Spleen (tissue), 7 donors: ENCODE measurements at regions not wholly inside any gene's neighbourhood (a gene's known extent, or its start where the extent isn't known, plus 50 kb on each side); places are given as distances from the start of the nearest gene placed in this dataset.

Experiments
- POLR2A ChIP-seq, 3 donors: fragments of 450-650 bp; IDR thresholded peaks; one replicate each; pipeline ENCODE4 v1.5.1; 2017; ENCODE audit warnings: antibody characterized with exemption in 3 of 3, mild to moderate bottlenecking in 1 of 3
- POLR2AphosphoS5 ChIP-seq, 3 donors: sonication (generic); formaldehyde crosslinking; IDR thresholded peaks; one replicate each; pipeline ENCODE4 v1.5.1; 2017; ENCODE audit warnings: antibody characterized with exemption in 3 of 3
- TF ChIP-seq, protein P1 (sequence below), 11 experiments: fragments of 200-600 bp in 7 of 11; fragments of 450-650 bp in 4 of 11; sonication (generic) in 4 of 11; IDR thresholded peaks in 8 of 11; conservative IDR thresholded peaks in 3 of 11; 1 replicate in 7 of 11; 2 replicates in 4 of 11; pipeline versions ENCODE4 v1.4.0 to v1.8.0; 2016 to 2021; ENCODE audit warnings: antibody characterized with exemption in 11 of 11, inconsistent platforms in 4 of 11, mild to moderate bottlenecking in 1 of 11
- donor health status: DM: no; HTN: no; CAD: no; lungs with moderate emphysema.
- donor health status: DM: no; HTN: no; CAD: no.
- donor health status: DM: no; HTN: no; CAD: no.

DNA sequence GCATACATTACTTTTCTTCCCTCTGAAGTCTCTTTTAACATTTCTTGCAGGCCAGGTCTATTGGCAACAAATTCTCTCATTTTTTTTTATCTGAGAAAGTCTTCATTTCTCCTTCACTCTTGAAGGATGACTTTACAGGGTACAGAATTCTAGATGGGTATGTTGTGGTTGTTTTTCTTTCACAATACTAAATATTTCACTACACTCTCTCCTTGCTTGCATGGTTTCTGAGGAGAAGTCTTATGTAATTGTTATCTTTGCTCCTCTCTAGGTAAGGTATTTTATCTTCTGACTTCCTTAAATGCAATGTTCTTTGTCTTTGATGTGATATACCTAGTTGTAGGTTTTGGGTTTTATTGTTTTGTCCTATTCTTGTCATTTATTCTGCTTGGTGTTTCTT is 371.1 kb downstream of the FIGN start:
- TF ChIP-seq, protein P1, sequence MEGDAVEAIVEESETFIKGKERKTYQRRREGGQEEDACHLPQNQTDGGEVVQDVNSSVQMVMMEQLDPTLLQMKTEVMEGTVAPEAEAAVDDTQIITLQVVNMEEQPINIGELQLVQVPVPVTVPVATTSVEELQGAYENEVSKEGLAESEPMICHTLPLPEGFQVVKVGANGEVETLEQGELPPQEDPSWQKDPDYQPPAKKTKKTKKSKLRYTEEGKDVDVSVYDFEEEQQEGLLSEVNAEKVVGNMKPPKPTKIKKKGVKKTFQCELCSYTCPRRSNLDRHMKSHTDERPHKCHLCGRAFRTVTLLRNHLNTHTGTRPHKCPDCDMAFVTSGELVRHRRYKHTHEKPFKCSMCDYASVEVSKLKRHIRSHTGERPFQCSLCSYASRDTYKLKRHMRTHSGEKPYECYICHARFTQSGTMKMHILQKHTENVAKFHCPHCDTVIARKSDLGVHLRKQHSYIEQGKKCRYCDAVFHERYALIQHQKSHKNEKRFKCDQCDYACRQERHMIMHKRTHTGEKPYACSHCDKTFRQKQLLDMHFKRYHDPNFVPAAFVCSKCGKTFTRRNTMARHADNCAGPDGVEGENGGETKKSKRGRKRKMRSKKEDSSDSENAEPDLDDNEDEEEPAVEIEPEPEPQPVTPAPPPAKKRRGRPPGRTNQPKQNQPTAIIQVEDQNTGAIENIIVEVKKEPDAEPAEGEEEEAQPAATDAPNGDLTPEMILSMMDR (IDR thresholded peaks at IDR 0.05 in 8 of 11, conservative IDR thresholded peaks at IDR 0.05 in 3 of 11), result no peak
- TF ChIP-seq POLR2AphosphoS5 (IDR thresholded peaks at IDR 0.05) (no peak), POLR2A (IDR thresholded peaks at IDR 0.05) (no peak)
